Breast epithelium (tissue), 4 donors: ENCODE measurements at regions not wholly inside any gene's neighbourhood (a gene's known extent, or its start where the extent isn't known, plus 50 kb on each side); places are given as distances from the start of the nearest gene placed in this dataset.

ENCODE experiments used
- DNase-seq, 2 donors: peaks; one replicate each; pipeline ENCODE4 v3.0.0-alpha.2; 2019; ENCODE audit warnings: low spot score in 2 of 2
- H3K27ac ChIP-seq, 2 donors: fragments of 200-600 bp; sonication (generic) in 1 of 2; one replicate each; pipeline ENCODE4 v1.5.1; 2016 to 2019; ENCODE audit warnings: mild to moderate bottlenecking in 1 of 2
- H3K27me3 ChIP-seq, 2 donors: fragments of 200-600 bp; sonication (generic) in 1 of 2; one replicate each; pipeline versions ENCODE4 v1.5.1 to v1.6.0; 2017 to 2019; ENCODE audit warnings: control low read depth in 1 of 2, mild to moderate bottlenecking in 1 of 2
- H3K36me3 ChIP-seq: fragments of 200-600 bp; one replicate; pipeline ENCODE4 v1.5.1; 2019
- H3K4me1 ChIP-seq, 2 donors: fragments of 200-600 bp; sonication (generic); one replicate each; pipeline ENCODE4 v1.5.1; 2016 to 2019; ENCODE audit warnings: control low read depth in 1 of 2
- H3K4me3 ChIP-seq, 3 donors: fragments of 200-600 bp; sonication (generic); 1 replicate in 2 of 3; 2 replicates in 1 of 3; pipeline ENCODE4 v1.5.1; 2016 to 2019; ENCODE audit warnings: mild to moderate bottlenecking in 3 of 3, moderate library complexity in 2 of 3
- H3K9me3 ChIP-seq, 2 donors: fragments of 200-600 bp; sonication (generic) in 1 of 2; one replicate each; pipeline ENCODE4 v1.5.1; 2016 to 2019; ENCODE audit warnings: control low read depth in 1 of 2
- POLR2A ChIP-seq: fragments of 450-650 bp; IDR thresholded peaks from one replicate; pipeline ENCODE4 v1.6.1; 2016; ENCODE audit warnings: antibody characterized with exemption, mild to moderate bottlenecking, moderate library complexity
- POLR2AphosphoS5 ChIP-seq, 3 donors: sonication (generic); formaldehyde crosslinking; IDR thresholded peaks; one replicate each; pipeline ENCODE4 v1.6.1; 2017; ENCODE audit warnings: antibody characterized with exemption in 3 of 3
- intact Hi-C: fragments of 100-400 bp; cut with DNase I; formaldehyde crosslinking; loops from one replicate; pipeline ENCODE4 v1.15.1; 2023; ENCODE audit warnings: low total_unique reads
- TF ChIP-seq, protein P1 (sequence below), 3 donors: fragments of 450-650 bp; IDR thresholded peaks; one replicate each; pipeline ENCODE4 v1.5.1; 2016 to 2017; ENCODE audit warnings: antibody characterized with exemption in 3 of 3, mild to moderate bottlenecking in 3 of 3, moderate library complexity in 3 of 3

DNA sequence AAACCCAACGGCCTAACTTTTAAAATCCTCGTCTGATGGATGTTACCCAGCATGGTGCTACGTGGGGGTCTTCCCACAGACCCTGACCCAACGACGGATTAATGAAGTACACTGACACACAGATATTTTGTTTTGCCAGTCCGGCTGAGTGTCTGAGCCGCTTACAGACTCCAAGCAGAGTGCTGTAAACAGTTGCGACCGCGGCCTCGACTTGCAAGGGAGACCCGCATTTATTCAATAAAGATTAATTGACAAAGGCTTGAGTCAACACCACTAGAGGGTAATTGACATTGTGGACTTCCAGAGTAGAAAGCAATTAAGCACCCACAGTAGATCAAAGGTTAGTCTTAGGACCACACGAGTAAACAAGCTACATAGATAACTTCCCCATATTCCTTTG, 1042.4 kb downstream of the AACS start:
- H3K27ac ChIP-seq = no peak overlapping the region
- H3K4me3 ChIP-seq = no peak overlapping the region
- H3K27me3 ChIP-seq = no peaks in the 10 kb centered on the region
- TF ChIP-seq, protein P1, sequence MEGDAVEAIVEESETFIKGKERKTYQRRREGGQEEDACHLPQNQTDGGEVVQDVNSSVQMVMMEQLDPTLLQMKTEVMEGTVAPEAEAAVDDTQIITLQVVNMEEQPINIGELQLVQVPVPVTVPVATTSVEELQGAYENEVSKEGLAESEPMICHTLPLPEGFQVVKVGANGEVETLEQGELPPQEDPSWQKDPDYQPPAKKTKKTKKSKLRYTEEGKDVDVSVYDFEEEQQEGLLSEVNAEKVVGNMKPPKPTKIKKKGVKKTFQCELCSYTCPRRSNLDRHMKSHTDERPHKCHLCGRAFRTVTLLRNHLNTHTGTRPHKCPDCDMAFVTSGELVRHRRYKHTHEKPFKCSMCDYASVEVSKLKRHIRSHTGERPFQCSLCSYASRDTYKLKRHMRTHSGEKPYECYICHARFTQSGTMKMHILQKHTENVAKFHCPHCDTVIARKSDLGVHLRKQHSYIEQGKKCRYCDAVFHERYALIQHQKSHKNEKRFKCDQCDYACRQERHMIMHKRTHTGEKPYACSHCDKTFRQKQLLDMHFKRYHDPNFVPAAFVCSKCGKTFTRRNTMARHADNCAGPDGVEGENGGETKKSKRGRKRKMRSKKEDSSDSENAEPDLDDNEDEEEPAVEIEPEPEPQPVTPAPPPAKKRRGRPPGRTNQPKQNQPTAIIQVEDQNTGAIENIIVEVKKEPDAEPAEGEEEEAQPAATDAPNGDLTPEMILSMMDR (IDR thresholded peaks at IDR 0.05) = no peak
- no peak for TF ChIP-seq POLR2A
- no peak for TF ChIP-seq POLR2AphosphoS5 (IDR thresholded peaks at IDR 0.05)
- DNase-seq = no peak
- intact Hi-C loops = no loop called here
- H3K36me3 ChIP-seq = no peaks in the 10 kb centered on the region
- H3K4me1 ChIP-seq = no peaks in the 10 kb centered on the region
- H3K9me3 ChIP-seq = no peaks in the 10 kb centered on the region

DNA sequence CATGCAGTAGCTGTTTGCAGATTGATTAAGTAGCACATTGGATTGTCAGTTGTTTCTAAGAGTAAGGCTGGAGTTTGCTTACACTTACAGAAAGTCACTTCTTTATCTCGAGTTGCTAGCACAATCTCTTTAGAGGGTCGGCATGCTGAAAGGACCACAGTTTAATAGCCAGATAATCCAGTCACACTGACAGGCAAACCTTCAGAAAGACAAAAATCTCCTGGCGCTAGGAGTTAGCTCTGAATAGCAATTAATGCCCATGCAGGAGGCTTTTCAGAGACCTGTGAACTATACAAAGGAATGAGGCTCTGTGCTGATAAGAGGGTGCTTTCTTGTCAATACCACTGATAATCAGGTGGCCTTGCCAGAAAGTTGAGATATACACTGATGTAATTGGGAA, 1043.0 kb downstream of the AACS start:
- H3K27me3 ChIP-seq = no peaks in the 10 kb centered on the region
- H3K4me1 ChIP-seq = no peaks in the 10 kb centered on the region
- intact Hi-C loops = no loop called here
- H3K4me3 ChIP-seq = no peak overlapping the region
- no peak for DNase-seq
- no peaks in the 10 kb centered on the region for H3K9me3 ChIP-seq
- no peak overlapping the region for H3K27ac ChIP-seq
- H3K36me3 ChIP-seq = no peaks in the 10 kb centered on the region
- TF ChIP-seq POLR2A = no peak
- TF ChIP-seq, protein P1 (IDR thresholded peaks at IDR 0.05) = no peak
- no peak for TF ChIP-seq POLR2AphosphoS5 (IDR thresholded peaks at IDR 0.05)

DNA sequence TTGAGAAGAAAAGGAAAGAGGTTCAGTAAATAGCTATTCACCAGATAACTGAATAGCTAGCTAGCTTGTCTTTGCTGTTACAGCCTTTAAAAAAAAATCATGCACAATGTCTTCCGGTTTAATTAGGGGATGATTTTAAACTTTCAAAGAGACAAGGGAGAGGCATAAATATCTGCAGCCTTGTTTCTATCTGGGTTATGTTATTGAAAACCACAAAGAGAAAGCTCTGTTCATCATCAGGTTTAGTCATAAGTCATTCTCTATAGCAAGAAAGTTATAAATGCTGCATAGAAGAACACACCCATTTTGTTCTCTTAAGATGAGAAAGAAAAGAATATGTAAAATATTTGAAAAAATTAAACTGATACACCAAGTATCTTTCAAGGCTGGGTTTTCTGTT, 1046.9 kb downstream of the AACS start:
- TF ChIP-seq POLR2A (no peak), POLR2AphosphoS5 (IDR thresholded peaks at IDR 0.05) (no peak)
- TF ChIP-seq, protein P1 (IDR thresholded peaks at IDR 0.05) = no peak
- H3K27ac ChIP-seq = no peak overlapping the region
- DNase-seq = no peak
- H3K36me3 ChIP-seq = no peaks in the 10 kb centered on the region
- H3K4me1 ChIP-seq = no peaks in the 10 kb centered on the region
- intact Hi-C loops = no loop called here
- H3K4me3 ChIP-seq = no peak overlapping the region
- H3K27me3 ChIP-seq = no peaks in the 10 kb centered on the region
- no peaks in the 10 kb centered on the region for H3K9me3 ChIP-seq

DNA sequence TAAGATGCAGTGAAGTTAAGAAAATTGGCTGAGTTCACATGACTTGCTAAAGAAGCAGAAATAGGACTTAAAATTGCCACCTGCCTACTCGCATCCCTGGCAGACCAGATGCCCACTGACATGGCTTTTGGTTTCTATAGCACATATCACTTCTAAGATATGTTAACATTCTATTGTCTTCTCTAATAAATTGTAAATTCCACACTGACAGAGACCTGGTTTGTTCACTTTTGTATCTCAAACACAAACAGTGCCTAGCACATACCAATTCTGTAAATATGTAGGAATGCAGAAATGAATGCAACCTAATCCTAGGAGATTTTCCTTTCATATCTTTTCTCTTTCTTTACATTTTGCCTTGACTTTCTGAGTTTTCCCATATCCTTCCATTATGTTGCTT, 1047.6 kb downstream of the AACS start:
- H3K27ac ChIP-seq = no peak overlapping the region
- no peaks in the 10 kb centered on the region for H3K9me3 ChIP-seq
- intact Hi-C loops = no loop called here
- no peak for DNase-seq
- H3K36me3 ChIP-seq = no peaks in the 10 kb centered on the region
- no peaks in the 10 kb centered on the region for H3K4me1 ChIP-seq
- TF ChIP-seq POLR2A (no peak), POLR2AphosphoS5 (IDR thresholded peaks at IDR 0.05) (no peak)
- TF ChIP-seq, protein P1 (IDR thresholded peaks at IDR 0.05) = no peak
- no peak overlapping the region for H3K4me3 ChIP-seq
- H3K27me3 ChIP-seq = no peaks in the 10 kb centered on the region

DNA sequence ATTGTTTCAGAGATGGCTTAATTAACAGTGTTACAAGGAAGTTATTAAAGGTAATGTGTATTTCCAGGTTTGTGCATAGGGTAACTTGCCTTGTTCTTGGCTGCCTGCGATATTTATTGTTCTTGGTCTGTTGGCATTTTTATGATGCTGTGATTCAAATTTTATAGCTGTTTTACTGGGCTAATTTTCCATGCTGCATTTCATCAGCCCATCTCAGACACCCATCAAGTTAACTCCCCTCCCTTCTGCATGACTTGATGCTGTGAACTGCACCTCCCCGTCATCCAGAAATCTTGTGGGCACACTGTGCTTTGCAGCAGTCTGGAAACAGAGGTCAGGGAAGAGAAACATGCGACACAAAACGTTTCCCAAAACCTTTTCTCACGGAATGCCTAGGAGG, 1049.2 kb downstream of the AACS start:
- no peaks in the 10 kb centered on the region for H3K36me3 ChIP-seq
- DNase-seq = no peak
- no peaks in the 10 kb centered on the region for H3K4me1 ChIP-seq
- TF ChIP-seq, protein P1 (IDR thresholded peaks at IDR 0.05) = no peak
- TF ChIP-seq POLR2A = no peak
- no peak for TF ChIP-seq POLR2AphosphoS5 (IDR thresholded peaks at IDR 0.05)
- intact Hi-C loops = no loop called here
- H3K27ac ChIP-seq = no peak overlapping the region
- no peaks in the 10 kb centered on the region for H3K9me3 ChIP-seq
- H3K27me3 ChIP-seq = no peaks in the 10 kb centered on the region
- H3K4me3 ChIP-seq = no peak overlapping the region
